K562 (cell line): ENCODE measurements at regions not wholly inside any gene's neighbourhood (a gene's known extent, or its start where the extent isn't known, plus 50 kb on each side); places are given as distances from the start of the nearest gene placed in this dataset.

Source experiments
- ATAC-seq: fragments of 200-7000 bp; cut with Tn5 transposase; 3 replicates; pipeline ENCODE4 v1.9.1; 2020; ENCODE audit warnings: moderate library complexity
- BruUV-seq: library from RNA; stranded (reverse); fragments of 400-500 nt; replicated peaks from 2 replicates; lab custom pipeline; 2021; lab: Mats Ljungman, UMichigan
- CTCF ChIA-PET: fragments of 300-600 bp; formaldehyde crosslinking; extraction: SDS; loops from one replicate; lab custom pipeline; 2021; ENCODE audit warnings: low intra/inter-chr PET ratio; lab: Yijun Ruan, JAX
- POLR2A ChIA-PET: fragments of 300-600, 350-650 bp; sonication (Branson Sonifier 250); formaldehyde crosslinking; extraction: SDS; loops from one replicate; lab custom pipeline; 2021; ENCODE audit warnings: antibody characterized with exemption, inconsistent platforms; lab: Yijun Ruan, JAX
- DNase-seq, 4 experiments: peaks; one replicate each; pipeline versions ENCODE4 v3.0.0 to v3.0.0-alpha.2; 2011 to 2018; ENCODE audit warnings: low spot score in 3 of 4, mixed read lengths in 3 of 4; ENCODE audit errors: extremely low read depth in 1 of 4
- FAIRE-seq: peaks from 2 replicates; lab custom pipeline; 2011; peaks lifted over from hg19 to GRCh38; lab: Jason Lieb, UNC
- H2AFZ ChIP-seq: 2 replicates; pipeline ENCODE4 v1.6.0; 2011; ENCODE audit warnings: low read depth, low read length, control low read depth, inconsistent platforms
- H3K27ac ChIP-seq: fragments of 200-600 bp; 3 replicates; pipeline ENCODE4 v1.8.0; 2011; ENCODE audit warnings: low read depth, mild to moderate bottlenecking, control low read depth, inconsistent platforms, low read length, moderate library complexity, mixed read lengths; ENCODE audit errors: extremely low read depth
- H3K27me3 ChIP-seq, 2 experiments: fragments of 300-600 bp in 1 of 2; 2 replicates in 1 of 2; 3 replicates in 1 of 2; pipeline versions ENCODE4 v1.6.0 to v1.8.0; 2011; ENCODE audit warnings: inconsistent platforms in 2 of 2, low read length in 2 of 2, mild to moderate bottlenecking in 1 of 2, mixed read lengths in 1 of 2, moderate library complexity in 1 of 2; ENCODE audit not compliant: control insufficient read depth in 2 of 2, insufficient read depth in 2 of 2
- H3K36me3 ChIP-seq: fragments of 300-600 bp; 3 replicates; pipeline ENCODE4 v1.8.0; 2011; ENCODE audit warnings: mild to moderate bottlenecking, low read length, inconsistent platforms; ENCODE audit not compliant: control insufficient read depth, insufficient read depth
- H3K4me1 ChIP-seq, 2 experiments: fragments of 200-600 bp in 1 of 2; replicated peaks in 1 of 2; 2 replicates in 1 of 2; 3 replicates in 1 of 2; pipeline versions ENCODE4 v1.5.1 to v1.8.0; 2011; ENCODE audit warnings: inconsistent platforms in 2 of 2, low read length in 2 of 2, mild to moderate bottlenecking in 1 of 2, mixed read lengths in 1 of 2, moderate library complexity in 1 of 2; ENCODE audit not compliant: control insufficient read depth in 2 of 2, insufficient read depth in 2 of 2
- H3K4me2 ChIP-seq: 2 replicates; pipeline ENCODE4 v1.6.1; 2011; ENCODE audit warnings: low read length, control low read depth, inconsistent platforms, mixed read lengths; ENCODE audit not compliant: insufficient read depth
- H3K4me3 ChIP-seq: fragments of 200-600 bp; sonication (generic), shearing (Covaris generic); 2 replicates; pipeline ENCODE4 v1.5.1; 2016; ENCODE audit warnings: control low read depth, inconsistent platforms
- H3K79me2 ChIP-seq: fragments of 200-600 bp; 3 replicates; pipeline ENCODE4 v1.8.0; 2011; ENCODE audit warnings: low read length, inconsistent platforms; ENCODE audit not compliant: control insufficient read depth, insufficient read depth
- H3K9ac ChIP-seq, 2 experiments: 2 replicates each; pipeline versions ENCODE4 v1.6.0 to v1.6.1; 2011; ENCODE audit warnings: low read depth in 2 of 2, low read length in 2 of 2, control low read depth in 1 of 2, inconsistent platforms in 1 of 2, mild to moderate bottlenecking in 1 of 2, mixed read lengths in 1 of 2; ENCODE audit not compliant: insufficient read depth in 1 of 2
- H3K9me1 ChIP-seq: one replicate; pipeline ENCODE4 v1.6.0; 2011; ENCODE audit warnings: inconsistent platforms, mild to moderate bottlenecking, low read length, moderate library complexity; ENCODE audit not compliant: control insufficient read depth, insufficient read depth
- H3K9me3 ChIP-seq: replicated peaks from 2 replicates; pipeline ENCODE4 v1.5.1; 2011; ENCODE audit warnings: low read depth, low read length, inconsistent platforms; ENCODE audit not compliant: control insufficient read depth, insufficient read depth
- H4K20me1 ChIP-seq: replicated peaks from 2 replicates; pipeline ENCODE4 v1.6.1; 2011; ENCODE audit warnings: low read length, inconsistent platforms, mixed read lengths; ENCODE audit not compliant: control insufficient read depth, insufficient read depth
- CREM ChIP-seq: IDR thresholded peaks from 2 replicates; pipeline ENCODE4 v1.6.1; 2014; ENCODE audit warnings: antibody characterized with exemption, low read depth
- PRPF4 ChIP-seq: fragments of 200-400 bp; formaldehyde crosslinking; IDR thresholded peaks from one replicate; pipeline ENCODE4 v1.6.1; 2017; ENCODE audit warnings: low read length, low read depth, mild to moderate bottlenecking; ENCODE audit not compliant: insufficient read depth, poor library complexity, severe bottlenecking
- SOX6 ChIP-seq: fragments of 450-650 bp; IDR thresholded peaks from 2 replicates; pipeline ENCODE4 v1.6.1; 2014; ENCODE audit warnings: mild to moderate bottlenecking
- TEAD1 ChIP-seq, 2 experiments: fragments of 450-650 bp in 1 of 2; sonication (generic) in 1 of 2; formaldehyde crosslinking; IDR thresholded peaks; 2 replicates each; pipeline versions ENCODE4 v1.4.0 to v1.8.0; 2020 to 2022; ENCODE audit warnings: mild to moderate bottlenecking in 2 of 2, missing genetic modification reagents in 1 of 2
- TEAD4 ChIP-seq, 2 experiments: sonication (generic) in 1 of 2; formaldehyde crosslinking in 1 of 2; IDR thresholded peaks; 2 replicates each; pipeline versions ENCODE4 v1.6.1 to v1.8.0; 2012 to 2022; ENCODE audit warnings: borderline replicate concordance in 1 of 2, inconsistent platforms in 1 of 2, low read length in 1 of 2, mild to moderate bottlenecking in 1 of 2, missing genetic modification reagents in 1 of 2
- ZEB2 ChIP-seq: fragments of 450-650 bp; IDR thresholded peaks from 2 replicates; pipeline ENCODE4 v1.6.1; 2016
- ZNF75A ChIP-seq: fragments of 450-650 bp; formaldehyde crosslinking; IDR thresholded peaks from 2 replicates; pipeline ENCODE4 v1.4.0; 2020; ENCODE audit warnings: mild to moderate bottlenecking
- WGBS: fragments of 100-300 bp; shearing (Covaris generic); methylation state at CpG from one replicate; pipeline ENCODE4 v1.1.6; 2016; ENCODE audit warnings: low coverage, mixed read lengths; ENCODE audit not compliant: insufficient coverage; ENCODE audit errors: missing lambda C conversion rate; 5-methylcytosine and 5-hydroxymethylcytosine counted together
- in situ Hi-C: fragments of 300-500 bp; cut with MboI; formaldehyde crosslinking; loops from 4 replicates; pipeline ENCODE4 v1.15.0; 2018; ENCODE audit warnings: inconsistent platforms, mixed read lengths
- intact Hi-C: fragments of 100-400 bp; cut with micrococcal nuclease; formaldehyde crosslinking; loops from 2 replicates; pipeline ENCODE4 v1.14.2; 2022
- TF ChIP-seq, protein P1 (sequence below): fragments of 450-650 bp; IDR thresholded peaks from 2 replicates; pipeline ENCODE4 v1.6.1; 2016; ENCODE audit warnings: low read depth

DNA sequence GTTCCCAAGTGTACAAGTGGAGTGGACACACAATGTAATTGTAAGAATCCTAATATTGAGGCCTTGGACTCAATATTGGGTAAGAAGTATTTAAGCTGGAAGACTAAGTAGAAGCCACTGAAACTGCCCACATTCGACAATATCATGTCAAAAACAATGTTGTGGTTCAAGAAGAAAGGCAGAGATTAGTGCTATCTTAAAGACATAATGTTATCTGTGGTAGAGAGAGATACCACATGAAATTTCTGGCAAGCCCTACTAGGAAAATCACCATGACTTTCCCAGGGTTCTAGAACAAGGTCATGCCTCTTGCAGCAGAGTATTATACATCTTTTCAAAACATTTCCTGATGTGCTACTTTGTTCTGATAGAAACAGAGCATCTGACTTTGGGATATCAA is 192.6 kb downstream of the RAP2B start:
- Histone ChIP-seq H4K20me1 (no peaks in the 10 kb centered on the region), H3K27me3 (no peaks in the 10 kb centered on the region), H3K4me3 (no peak overlapping the region), H3K9ac (no peak overlapping the region), H3K9me1 (no peaks in the 10 kb centered on the region), H3K79me2 (no peaks in the 10 kb centered on the region), H3K9me3 (no peaks in the 10 kb centered on the region), H3K4me2 (no peak overlapping the region), H3K4me1 (no peaks in the 10 kb centered on the region), H2AFZ (no peak overlapping the region), H3K27ac (no peak overlapping the region), H3K36me3 (no peaks in the 10 kb centered on the region)
- intact Hi-C loops, result no loop called here
- DNase-seq (no peak), FAIRE-seq (no peak), ATAC-seq (no peak)
- peak; percentile 52; the same call in 1 of the 2 replicates for TF ChIP-seq TEAD4 (IDR thresholded peaks at IDR 0.05; ENCODE audit: low read length)
- TF ChIP-seq TEAD4 (CRISPR knock-in tag; IDR thresholded peaks at IDR 0.05; ENCODE audit: borderline replicate concordance), result no peak
- TF ChIP-seq SOX6, result peak; percentile 48; the same call in 1 of the 2 replicates
- no peak for TF ChIP-seq ZNF75A (CRISPR knock-in tag)
- peak in 1 of 2 experiments; percentile 49; a peak in 1 of 4 replicates for TF ChIP-seq TEAD1 (CRISPR knock-in tag; IDR thresholded peaks at IDR 0.05)
- no peak for TF ChIP-seq ZEB2
- ChIA-PET CTCF (no interaction called here), POLR2A (no interaction called here)
- in situ Hi-C loops, result no loop called here
- BruUV-seq, result no TSS peak
- 0% methylated on average over 1 of the region's 1 CpG for WGBS

GRCh38 chr3:153355559-153355958 is 193.5 kb downstream of the RAP2B start:
- Histone ChIP-seq H3K9me1 (no peaks in the 10 kb centered on the region), H2AFZ (no peak overlapping the region), H3K9ac (no peak overlapping the region), H3K4me3 (no peak overlapping the region), H3K36me3 (no peaks in the 10 kb centered on the region), H3K27ac (no peak overlapping the region), H3K4me1 (no peaks in the 10 kb centered on the region), H3K79me2 (no peaks in the 10 kb centered on the region), H3K9me3 (no peaks in the 10 kb centered on the region), H3K4me2 (no peak overlapping the region), H4K20me1 (no peaks in the 10 kb centered on the region), H3K27me3 (no peaks in the 10 kb centered on the region)
- no TSS peak for BruUV-seq
- no peak for FAIRE-seq
- ATAC-seq, result no peak
- in situ Hi-C loops (no loop called here), intact Hi-C loops (no loop called here)
- ChIA-PET CTCF (no interaction called here), POLR2A (no interaction called here)
- 0% methylated on average over 1 of the region's 1 CpG for WGBS
- DNase-seq, result no peak
- TF ChIP-seq CREM (no peak), PRPF4 (no peak)
- TF ChIP-seq, protein P1, sequence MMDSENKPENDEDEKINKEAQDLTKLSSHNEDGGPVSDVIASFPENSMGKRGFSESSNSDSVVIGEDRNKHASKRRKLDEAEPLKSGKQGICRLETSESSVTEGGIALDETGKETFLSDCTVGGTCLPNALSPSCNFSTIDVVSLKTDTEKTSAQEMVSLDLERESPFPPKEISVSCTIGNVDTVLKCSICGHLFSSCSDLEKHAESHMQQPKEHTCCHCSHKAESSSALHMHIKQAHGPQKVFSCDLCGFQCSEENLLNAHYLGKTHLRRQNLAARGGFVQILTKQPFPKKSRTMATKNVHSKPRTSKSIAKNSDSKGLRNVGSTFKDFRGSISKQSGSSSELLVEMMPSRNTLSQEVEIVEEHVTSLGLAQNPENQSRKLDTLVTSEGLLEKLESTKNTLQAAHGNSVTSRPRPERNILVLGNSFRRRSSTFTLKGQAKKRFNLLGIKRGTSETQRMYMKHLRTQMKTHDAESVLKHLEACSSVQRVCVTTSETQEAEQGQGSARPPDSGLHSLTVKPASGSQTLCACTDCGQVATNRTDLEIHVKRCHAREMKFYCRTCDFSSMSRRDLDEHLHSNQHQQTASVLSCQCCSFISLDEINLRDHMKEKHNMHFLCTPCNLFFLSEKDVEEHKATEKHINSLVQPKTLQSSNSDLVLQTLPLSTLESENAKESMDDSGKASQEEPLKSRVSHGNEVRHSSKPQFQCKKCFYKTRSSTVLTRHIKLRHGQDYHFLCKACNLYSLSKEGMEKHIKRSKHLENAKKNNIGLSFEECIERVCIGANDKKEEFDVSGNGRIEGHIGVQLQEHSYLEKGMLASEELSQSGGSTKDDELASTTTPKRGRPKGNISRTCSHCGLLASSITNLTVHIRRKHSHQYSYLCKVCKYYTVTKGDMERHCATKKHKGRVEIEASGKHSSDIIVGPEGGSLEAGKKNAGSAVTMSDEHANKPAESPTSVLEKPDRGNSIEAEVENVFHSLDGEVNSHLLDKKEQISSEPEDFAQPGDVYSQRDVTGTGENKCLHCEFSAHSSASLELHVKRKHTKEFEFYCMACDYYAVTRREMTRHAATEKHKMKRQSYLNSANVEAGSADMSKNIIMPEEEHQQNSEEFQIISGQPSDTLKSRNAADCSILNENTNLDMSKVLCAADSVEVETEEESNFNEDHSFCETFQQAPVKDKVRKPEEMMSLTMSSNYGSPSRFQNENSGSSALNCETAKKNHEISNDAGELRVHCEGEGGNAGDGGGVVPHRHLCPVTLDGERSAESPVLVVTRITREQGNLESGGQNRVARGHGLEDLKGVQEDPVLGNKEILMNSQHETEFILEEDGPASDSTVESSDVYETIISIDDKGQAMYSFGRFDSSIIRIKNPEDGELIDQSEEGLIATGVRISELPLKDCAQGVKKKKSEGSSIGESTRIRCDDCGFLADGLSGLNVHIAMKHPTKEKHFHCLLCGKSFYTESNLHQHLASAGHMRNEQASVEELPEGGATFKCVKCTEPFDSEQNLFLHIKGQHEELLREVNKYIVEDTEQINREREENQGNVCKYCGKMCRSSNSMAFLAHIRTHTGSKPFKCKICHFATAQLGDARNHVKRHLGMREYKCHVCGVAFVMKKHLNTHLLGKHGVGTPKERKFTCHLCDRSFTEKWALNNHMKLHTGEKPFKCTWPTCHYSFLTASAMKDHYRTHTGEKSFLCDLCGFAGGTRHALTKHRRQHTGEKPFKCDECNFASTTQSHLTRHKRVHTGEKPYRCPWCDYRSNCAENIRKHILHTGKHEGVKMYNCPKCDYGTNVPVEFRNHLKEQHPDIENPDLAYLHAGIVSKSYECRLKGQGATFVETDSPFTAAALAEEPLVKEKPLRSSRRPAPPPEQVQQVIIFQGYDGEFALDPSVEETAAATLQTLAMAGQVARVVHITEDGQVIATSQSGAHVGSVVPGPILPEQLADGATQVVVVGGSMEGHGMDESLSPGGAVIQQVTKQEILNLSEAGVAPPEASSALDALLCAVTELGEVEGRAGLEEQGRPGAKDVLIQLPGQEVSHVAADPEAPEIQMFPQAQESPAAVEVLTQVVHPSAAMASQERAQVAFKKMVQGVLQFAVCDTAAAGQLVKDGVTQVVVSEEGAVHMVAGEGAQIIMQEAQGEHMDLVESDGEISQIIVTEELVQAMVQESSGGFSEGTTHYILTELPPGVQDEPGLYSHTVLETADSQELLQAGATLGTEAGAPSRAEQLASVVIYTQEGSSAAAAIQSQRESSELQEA, result no peak
